ENCODE measurements at regions not wholly inside any gene's neighbourhood (a gene's known extent, or its start where the extent isn't known, plus 50 kb on each side); places are given as distances from the start of the nearest gene placed in this dataset.

DNA sequence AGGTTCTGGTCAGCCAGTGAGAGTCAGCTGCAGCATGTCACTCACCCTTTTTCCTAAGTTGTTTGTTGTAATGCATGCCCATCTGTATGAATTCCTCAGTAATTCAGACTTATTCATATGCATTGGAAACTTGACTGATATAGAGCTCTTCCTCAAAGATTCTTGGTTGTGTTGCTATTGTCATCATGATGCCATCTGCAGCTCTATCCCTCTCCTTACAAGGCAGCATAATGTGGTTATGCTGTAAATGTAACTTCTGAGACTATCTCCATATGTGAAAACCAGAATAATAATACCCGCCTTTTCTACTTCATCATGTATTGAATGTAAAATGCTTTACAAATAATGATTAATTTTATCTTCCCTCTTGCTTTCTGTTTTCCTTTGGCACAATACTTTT lies 252.6 kb upstream of the MTPN start:
- DNase-seq, result no peak

DNA sequence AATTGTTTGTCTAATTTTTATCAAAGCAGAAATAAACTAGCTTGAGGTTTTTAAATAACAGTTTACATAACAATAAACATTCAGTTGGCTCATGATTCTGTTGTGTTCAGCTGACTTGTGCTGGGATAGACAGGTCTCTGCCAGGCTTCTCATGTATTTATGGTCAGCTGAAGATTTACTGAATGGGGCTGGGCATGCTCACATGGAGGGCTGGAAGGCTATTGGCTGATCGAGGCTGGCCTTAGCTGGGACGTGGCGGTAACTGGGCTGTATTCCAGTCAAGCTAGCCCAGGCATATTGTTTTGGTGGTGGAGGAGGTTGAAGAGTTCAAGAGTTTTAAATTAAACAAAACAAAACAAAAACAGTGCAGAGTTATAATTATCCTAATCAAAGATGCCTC lies 251.0 kb upstream of the MTPN start:
- DNase-seq, result no peak

DNA sequence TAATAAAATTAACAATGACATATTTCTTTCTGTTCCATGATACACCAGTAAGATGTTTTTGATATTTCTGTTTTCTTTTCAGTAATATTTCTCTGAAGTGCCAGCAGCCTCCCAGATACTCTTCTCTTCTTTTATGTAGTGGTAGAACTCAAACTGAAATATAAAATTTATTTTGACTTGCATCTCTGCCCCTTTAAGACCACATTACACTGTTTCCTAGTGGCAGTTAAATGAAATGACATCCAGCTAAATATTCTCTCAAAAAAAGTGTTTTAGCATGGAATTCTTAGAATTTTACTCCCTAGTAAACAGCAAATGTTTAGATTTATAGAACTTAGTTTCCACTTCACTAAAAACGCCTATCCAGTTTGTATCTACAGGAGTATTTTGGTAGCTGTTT lies 237.2 kb upstream of the MTPN start:
- no peak for DNase-seq

DNA sequence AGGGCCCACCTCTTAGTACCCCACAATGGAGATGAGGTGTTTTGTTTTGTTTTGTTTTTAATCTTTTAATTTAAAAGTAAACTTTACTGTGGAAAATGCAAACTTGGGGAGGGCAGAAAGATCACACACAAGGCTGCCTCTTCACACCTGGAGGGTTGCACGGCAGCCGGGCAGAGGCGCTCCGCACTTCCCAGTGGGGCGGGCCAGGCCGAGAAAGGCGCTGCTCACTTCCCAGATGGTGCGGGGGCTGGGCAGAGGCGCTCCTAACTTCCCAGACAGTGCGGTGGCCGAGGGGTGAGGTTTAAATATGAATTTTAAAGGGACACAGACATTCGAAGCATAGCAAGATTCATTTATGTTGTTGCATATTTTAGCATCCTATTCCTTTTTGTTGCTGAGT lies 235.9 kb upstream of the MTPN start:
- DNase-seq, result no peak

DNA sequence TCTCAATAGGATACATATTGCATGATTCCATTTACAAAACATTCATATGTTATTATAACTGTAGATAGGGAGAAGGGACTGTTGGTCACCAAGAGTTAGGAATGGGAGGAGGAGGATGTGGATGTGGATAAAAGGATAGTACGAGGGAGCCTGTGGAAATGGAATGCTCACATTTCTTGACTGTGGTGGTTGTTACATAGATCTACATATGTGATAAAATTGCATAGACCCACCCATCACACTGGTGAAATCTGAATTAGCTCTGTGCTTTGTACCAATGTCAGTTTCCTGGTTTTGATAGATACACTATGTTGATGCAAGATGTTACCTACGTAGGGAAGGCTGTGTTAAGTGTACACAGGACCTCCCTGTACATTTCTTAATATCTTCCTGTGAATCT lies 233.5 kb upstream of the MTPN start:
- DNase-seq, result no peak

DNA sequence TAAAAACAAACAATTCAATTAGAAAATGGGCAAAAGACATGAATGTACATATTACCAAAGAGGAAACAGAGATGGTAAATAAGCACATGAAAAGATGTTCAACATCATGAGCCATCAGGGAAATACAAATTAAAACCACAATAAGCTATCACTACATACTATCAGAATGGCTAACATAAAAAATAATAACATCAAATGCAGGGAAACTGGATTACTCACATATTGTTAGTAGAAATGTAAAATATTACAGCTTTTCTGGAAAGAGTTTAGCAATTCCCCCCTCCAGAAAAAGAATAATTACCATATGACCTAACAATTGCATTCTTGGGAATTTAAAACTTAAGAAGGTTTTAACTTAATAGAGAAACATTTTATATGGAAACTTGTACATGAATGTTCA lies 232.9 kb upstream of the MTPN start:
- DNase-seq, result no peak

DNA sequence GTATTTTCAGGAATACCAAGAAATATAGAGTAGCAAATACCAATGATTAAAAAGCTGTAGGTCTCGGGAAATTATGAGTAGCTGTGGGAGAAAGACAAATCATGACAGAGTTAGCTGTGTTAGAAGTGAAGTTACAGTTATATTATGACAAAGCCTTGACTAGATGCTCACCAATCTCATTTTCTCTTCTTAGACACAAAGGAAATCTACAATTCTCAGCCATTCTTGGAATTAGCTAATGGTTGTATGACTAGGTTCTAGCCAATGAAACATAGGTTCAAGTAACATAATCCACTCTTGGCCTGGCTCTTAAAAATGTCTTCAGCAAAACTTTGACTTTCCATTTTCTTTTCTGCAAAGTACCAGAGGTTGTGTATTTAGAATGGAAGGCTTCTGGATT lies 228.8 kb upstream of the MTPN start:
- no peak for DNase-seq

DNA sequence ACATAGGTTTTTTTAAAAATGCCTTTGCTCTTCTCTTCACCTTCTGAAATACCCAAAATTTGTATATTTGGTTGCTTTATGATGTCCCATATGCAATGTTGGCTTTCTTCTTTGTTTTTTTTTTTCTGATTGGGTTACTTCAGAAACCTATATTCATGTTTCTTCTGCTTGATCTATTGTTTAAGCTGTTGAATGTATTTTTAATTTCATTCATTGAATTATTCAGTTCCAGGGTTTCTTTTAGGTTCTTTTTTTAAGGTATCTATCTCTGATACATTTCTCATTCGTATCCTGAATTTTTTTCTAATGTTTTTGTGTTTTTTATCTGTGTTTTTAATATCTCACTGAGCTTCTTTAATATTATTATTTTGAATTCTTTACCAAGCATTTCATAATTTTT lies 221.0 kb upstream of the MTPN start:
- DNase-seq, result no peak

DNA sequence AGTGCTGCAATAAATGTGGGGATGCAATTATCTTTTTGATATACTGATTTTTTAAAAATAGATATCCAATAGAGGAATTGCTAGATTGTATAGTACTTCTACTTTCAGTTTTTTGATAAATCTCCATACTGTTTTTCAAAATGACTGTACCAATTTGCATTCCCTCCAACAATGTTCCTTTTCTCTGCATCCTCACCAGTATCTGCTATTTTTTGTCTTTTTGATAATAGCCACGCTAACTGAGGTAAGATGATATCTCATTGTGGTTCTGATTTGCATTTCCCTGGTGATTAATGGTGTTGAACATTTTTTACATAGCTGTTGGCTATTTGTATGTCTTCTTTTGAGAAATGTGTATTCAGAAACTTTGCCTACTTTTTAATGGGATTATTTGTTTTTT lies 217.7 kb upstream of the MTPN start:
- DNase-seq, result no peak

DNA sequence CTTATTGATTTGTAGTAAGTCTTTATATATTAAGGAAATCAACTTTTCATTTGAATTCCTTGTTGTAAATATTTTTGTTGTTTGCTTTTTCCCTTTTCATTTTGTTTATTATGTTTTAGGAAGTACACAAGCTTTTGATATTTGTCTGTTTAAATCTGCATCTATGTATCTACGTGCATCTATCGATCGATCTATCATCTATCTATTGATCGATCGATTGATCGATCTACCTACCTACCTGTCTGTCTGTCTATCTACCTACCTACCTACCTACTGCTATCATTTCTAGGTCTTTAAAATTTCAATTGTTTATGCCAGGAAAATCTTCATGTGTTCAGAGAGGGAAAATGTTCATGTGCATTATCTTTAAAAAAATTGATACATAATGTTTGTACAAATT lies 216.8 kb upstream of the MTPN start:
- no peak for DNase-seq

DNA sequence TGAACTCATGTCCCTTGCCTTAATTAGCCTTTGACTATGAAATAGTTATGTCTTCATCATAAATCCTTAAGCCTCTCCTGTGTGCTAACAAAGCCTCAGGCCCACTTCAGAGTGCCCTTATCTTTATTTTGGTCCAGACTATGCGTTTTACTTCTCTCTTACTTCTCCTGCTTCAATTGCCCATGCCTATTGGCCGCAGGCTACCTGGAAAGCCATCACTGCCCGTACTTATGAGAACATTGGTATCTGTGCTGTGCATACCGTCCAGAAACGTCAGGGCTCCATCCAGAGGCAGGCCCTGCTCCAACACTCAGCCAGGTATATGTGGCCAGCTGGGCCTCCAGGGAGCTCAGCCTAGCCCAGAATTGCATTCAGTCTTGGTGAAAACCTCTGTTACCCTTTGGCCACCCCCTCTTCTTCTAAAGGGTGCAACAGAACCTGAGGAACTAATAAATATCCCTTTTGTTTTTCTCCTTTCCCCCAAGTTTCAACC lies 212.4 kb upstream of the MTPN start:
- DNase-seq, result no peak

DNA sequence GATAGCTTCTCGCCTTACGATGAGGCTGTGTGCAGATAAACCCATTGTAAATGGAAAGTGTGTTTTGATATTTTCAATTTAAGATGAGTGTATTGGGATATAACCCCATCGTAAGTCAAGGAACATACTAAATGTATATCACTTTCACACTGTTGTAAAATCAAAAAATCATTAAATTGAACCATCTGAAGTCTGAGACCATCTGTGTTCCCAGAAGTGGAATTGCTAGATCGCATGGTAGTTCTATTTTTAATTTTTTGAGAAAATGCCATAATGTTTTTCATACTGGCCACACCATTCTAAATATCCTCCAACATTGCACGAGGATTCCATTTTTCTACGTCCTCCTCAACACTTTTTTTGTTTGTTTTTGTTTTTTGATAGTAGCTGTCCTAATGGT lies 209.1 kb upstream of the MTPN start:
- no peak for DNase-seq

DNA sequence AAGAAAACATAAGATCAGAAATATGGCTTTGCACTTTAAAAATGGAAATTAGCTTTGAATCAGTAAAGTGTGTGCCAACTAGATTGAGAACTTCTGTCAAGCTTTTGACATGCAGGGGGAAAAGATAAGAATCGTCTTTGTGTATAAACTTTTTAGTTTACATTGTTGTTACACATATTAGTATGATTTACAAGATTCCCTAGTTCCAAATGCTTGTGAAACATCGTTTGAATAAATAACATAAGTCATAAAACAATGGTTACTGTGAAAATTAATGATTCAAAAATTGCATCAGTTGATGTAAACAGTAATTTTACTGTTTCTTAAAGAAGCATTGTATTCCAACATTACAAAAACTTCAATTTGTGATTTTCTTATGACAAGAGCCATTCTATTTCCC lies 207.6 kb upstream of the MTPN start:
- DNase-seq, result no peak

DNA sequence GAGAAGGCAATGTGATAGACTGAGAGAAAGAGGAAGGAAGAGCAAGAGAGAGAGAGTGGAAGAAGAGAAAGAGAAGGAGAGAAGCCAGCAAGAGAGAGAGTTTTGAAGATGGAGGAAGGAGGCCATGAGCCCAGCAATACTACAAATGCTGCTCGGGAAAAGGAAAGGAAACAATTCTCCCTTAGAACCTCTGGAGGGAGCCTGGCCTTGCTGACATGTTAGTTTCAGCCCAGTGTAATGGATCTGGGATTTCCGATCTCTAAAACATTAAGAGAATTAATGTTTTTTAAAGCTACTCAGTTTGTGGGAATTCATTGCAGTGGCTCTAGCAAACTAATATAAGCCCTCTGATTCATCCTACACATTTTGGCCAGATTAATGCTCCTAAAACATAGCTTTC lies 206.8 kb upstream of the MTPN start:
- no peak for DNase-seq

DNA sequence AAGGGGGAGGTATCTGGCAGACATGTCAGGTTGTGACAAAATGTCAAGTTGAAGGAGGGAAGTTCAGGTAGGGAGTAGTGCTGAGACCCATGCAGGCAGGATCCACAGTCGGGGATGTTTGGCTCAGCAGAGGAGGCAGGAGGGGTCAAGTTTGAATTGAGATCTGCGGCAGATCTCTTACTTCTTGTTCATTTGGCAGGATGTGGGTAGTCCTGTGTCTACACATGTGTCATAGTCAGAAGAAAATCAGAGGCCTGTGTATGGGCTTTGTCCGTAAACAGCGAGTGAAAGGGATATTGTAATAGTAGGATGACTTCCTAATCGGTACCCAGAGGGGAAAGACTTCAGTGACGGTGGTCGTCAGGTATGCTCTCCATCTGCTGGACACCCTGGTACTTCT lies 203.8 kb upstream of the MTPN start:
- no peak for DNase-seq

DNA sequence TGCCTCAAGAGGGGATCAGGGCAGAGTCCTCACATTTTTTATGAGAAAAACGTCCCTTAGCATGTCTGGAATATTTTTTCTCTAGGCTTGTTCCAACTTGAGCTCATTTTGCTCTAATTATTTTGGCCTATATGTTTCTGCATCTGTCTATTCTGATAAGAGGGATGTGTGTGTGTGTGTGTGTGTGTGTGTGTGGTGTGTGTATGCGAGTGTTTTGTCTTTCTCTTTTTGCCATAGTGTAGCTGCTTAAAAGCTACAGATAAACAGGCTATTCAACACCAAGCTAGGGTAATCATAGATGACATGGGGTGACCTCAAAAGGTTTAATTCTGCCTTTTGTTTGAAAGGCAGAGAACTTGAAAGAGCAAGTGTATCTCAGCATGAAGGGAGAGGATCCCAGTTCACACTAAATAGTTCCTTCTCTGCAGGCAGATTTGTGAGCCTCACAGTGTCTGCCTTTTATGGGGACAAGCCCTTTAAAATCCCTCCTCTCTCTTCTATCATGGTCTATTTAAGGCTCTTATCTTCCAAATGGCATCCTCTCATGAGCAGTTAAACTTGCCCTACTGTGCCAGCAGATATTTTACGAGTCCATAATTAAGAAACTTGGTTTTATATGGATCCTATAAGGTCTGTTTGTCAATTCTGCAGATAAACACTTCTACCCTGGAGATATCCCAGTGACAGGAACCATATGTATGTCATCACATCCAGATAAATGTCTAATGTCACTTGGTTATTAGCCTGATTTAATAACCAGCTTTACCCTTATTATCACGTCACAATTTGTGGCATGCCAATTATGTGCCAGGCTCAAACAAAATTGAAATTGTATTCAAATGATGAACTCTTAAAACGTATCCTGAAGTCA lies 202.9 kb upstream of the MTPN start:
- no peak for DNase-seq

DNA sequence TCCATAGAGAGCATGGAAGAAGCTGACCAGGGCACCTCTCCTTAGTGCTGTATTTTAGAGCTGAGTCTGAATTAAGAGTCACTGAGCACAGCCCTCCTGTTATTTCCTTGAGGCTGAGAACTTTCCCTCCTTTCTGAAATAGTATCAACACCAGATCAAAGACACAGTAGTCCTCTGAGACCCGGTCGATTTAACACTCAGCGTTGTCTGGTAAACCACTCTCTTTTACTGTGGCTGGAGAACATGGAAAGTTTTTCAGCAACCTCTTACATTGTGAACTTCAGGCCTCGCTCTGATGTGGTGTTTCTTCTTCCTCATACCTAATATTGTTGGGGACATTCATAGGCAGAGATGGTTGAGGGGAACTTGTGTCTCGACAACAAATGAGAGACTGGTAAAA lies 202.0 kb upstream of the MTPN start:
- no peak for DNase-seq

DNA sequence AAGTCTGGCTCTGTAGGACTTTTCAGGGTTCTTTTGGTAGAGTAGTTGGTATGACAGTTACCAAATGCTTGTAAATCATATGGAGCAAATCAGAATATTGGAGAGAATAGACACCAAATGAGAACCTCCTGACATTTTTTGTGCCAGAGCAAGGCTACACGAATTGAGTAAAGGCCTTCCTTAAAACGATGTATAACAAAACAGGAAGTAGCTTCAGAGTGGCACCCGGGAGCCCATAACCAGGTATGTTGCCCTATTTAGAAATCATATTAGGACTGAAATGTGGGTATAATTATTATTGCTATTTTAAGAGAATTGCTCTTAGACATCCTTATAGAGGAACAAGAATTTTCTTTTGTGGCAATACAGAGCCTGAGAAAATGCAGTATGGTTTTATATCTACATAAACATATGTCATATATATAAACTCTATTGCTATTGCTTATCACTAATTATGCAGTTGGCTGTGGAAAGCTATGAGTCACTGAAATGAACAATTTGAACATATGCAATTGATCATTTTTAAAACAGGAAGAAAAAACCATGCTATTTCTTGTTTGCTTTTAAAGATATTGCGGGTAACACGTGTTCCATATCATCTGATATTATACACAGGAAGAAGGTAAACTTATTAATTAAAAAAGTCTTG lies 197.4 kb upstream of the MTPN start:
- no peak for DNase-seq

DNA sequence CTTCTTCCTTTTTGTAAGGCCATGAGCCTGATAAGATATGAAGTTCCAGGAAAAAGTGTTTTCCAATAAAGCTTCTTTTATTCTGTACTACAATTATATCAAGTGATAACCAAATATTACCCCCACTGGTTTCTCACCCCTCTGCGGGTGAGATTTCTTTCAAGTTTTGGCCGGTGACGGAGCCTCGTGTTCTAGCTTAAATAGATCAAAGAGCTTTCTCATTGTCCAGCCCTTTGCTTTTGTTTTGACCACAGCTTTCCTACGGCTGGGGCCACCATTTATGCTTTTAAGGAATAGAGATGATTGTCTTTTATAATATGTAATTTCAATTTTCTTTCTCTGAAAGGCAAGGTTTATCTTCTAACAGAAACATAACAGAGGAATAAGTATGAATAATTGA lies 196.7 kb upstream of the MTPN start:
- DNase-seq, result no peak

DNA sequence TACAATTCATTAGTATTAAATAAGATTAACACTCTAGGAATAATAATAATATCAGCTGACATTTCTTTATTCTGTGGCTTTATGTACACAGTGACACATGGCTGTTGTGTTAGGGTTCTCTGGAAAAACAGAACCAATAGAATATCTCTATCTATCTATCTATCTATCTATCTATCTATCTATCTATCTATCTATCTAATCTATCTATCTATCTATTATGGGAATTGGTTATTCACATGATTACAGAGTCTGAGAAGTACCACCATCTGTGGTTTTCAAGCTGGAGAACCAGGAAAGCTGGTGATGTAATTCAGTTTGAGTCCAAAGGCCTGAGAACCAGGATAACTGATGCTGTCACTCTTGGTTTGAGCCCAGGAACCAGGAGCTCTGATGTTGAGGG lies 194.1 kb upstream of the MTPN start:
- no peak for DNase-seq

DNA sequence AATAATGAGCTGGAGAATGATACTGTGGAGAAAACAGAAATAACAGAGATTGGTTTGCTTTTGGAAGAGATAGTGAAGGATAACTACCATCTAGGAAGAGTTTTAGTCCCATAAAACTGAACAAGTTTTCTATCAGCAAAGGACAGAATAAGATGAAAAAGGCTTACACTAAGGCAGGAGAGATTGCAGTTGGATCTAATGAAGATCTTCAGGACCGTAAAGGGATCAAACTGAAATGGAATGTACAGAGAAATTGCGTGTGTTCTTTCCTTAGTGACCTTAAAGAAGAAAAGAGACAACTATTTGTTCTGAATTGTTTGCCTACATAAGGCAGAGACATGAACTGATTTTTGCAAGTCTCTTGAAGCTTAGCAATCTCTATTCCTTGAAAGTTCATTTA lies 191.7 kb upstream of the MTPN start:
- DNase-seq, result no peak

DNA sequence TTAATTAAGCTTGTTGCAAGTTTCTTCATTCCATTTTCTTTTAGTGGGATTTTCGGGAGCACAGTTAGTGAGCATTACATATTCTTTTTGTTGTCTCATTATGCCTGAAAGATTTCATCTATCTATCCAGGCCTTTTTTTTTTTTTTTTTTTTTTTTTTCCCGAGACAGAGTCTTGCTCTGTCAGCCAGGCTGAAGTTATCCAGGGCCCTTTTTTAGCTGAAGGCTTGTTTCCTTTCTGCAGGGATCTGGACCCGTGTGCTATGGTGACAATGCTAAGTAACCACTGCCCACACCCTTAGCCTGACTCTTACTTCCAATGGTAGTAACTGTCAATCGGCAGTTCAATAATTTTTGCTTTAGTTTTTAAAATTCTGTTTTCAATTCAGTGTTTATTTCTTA lies 190.8 kb upstream of the MTPN start:
- DNase-seq, result no peak

DNA sequence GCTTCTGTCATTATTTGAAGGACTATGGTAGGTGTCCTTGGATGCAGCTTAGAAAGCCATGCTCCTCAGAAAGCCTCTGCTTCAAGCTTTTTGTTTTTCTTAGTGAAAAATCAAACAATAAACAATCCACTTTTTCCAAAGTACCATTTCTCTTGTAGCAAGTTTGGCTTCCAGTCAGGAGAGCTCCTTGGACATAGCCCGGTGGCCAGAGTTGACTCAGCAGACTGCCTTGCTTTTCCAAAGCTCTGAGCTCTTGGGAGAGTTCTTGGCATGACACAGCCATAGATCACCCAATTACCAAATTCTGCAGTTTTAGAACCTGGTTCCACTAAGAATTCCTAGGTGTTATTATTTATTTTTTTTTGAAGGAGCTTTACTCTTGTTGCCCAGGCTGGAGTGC lies 189.4 kb upstream of the MTPN start:
- DNase-seq, result no peak

DNA sequence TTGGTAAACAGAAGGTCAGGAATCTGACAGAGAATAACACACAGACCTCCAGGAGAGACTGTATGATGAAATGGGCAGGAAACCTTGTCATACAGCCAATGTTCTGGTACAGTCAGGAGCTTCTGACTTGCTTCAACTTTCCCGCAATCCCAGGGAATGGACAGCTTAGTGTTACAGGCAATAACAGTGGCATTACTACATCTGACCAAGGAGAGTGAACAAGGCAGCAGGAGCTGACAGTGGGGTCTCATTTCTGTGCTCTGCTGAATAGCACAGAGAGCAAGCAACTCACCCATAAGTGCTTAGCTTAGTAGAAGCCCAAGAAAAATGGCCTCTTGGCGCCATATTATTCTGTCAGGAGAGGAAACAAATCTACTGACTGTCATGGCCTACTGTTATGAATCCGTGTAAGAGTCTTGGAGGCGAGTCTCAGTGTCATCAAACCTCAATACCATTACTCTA lies 186.2 kb upstream of the MTPN start:
- no peak for DNase-seq

DNA sequence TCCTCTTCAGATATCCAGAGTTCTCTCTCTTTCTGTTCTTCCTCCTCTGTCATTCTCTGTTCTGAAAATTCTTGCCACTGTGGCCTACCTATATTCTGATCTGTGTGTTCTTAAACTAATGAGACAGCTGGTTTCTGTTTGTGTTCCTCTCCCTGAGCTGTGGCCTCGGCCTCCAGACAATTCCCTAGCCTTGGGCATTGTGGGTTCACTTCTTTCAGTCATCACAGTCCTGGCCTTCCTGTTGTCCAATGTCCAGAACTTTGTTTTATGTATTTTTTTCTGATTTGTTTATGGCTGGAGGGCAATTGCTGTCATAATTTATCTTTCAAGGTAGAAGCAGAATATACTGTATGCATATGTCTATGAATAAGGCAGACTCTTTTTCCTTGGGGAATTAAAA lies 173.2 kb upstream of the MTPN start:
- DNase-seq, result no peak
